PC-3 (cell line): ENCODE measurements at regions not wholly inside any gene's neighbourhood (a gene's known extent, or its start where the extent isn't known, plus 50 kb on each side); places are given as distances from the start of the nearest gene placed in this dataset.

Experiments
- EZH2 ChIP-seq: fragments of 300-600 bp; sonication (generic); IDR thresholded peaks from one replicate; pipeline ENCODE4 v1.6.1; 2017; ENCODE audit warnings: antibody characterized with exemption, mild to moderate bottlenecking, low read length; ENCODE audit not compliant: unreplicated experiment
- EZH2phosphoT487 ChIP-seq: fragments of 300-600 bp; sonication (generic); IDR thresholded peaks from 2 replicates; pipeline ENCODE4 v1.6.1; 2018; ENCODE audit warnings: mild to moderate bottlenecking, antibody characterized with exemption, low read length, borderline replicate concordance
- TF ChIP-seq, protein P1 (sequence below): fragments of 300-600 bp; sonication (generic); conservative IDR thresholded peaks from 2 replicates; pipeline ENCODE4 v1.5.1; 2017; ENCODE audit warnings: antibody characterized with exemption, low read depth, mild to moderate bottlenecking, low read length

DNA sequence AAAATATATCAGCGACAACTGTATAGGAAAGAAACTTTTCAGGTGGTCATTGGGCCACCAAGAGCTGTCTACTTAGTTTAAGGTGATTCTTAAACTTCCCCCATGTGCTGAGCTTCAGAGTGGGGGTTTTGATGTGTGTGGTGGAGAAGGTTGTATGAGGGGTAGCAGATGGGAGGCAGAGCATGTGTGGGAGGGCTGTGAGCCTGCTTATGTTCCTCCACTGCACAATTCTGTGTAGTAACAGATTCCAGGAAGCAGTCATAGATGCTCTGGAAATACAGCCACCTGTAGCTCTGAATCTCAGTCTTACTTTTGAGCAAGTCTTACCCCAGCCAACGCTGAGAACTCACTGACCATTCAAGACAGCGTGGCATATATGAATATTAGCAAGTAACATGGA is 95.3 kb upstream of the SPATA13 start:
- TF ChIP-seq, protein P1, sequence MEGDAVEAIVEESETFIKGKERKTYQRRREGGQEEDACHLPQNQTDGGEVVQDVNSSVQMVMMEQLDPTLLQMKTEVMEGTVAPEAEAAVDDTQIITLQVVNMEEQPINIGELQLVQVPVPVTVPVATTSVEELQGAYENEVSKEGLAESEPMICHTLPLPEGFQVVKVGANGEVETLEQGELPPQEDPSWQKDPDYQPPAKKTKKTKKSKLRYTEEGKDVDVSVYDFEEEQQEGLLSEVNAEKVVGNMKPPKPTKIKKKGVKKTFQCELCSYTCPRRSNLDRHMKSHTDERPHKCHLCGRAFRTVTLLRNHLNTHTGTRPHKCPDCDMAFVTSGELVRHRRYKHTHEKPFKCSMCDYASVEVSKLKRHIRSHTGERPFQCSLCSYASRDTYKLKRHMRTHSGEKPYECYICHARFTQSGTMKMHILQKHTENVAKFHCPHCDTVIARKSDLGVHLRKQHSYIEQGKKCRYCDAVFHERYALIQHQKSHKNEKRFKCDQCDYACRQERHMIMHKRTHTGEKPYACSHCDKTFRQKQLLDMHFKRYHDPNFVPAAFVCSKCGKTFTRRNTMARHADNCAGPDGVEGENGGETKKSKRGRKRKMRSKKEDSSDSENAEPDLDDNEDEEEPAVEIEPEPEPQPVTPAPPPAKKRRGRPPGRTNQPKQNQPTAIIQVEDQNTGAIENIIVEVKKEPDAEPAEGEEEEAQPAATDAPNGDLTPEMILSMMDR: no peak
- no peak for TF ChIP-seq EZH2
- no peak for TF ChIP-seq EZH2phosphoT487
